Superior temporal gyrus (tissue), 1 donor: ENCODE measurements at regions not wholly inside any gene's neighbourhood (a gene's known extent, or its start where the extent isn't known, plus 50 kb on each side); places are given as distances from the start of the nearest gene placed in this dataset.
A peak's percentile ranks its signal among the peaks of the same experiment; 100 is the strongest.
"Not testable (repeated sequence)": the region's sequence is repeated elsewhere in the genome, so short reads cannot be mapped to it uniquely, and the experiment has no call there.

Experiments
- DNase-seq: peaks from one replicate; pipeline ENCODE4 v3.0.0-alpha.2; 2016; ENCODE audit errors: extremely low spot score

DNA sequence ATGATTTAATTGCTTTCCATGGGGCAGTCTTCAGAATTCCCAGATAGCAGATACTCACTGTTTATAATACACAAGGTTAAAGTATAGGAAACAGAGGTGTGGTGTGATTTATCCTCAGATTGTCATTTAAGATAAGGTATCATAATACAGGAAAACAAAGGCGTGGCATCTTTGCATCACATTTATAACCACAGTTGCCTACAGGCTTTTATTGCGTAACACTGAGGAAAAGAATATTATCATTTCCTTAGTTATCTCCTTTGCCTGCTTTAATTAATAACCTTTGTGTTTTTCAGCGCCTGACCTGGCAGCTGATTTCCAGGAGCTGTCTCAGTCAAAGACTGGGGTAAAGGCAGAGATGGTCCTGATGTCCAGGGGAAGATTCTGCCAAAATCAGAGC lies 68.8 kb downstream of the SSX7 start:
- DNase-seq: no peak

DNA sequence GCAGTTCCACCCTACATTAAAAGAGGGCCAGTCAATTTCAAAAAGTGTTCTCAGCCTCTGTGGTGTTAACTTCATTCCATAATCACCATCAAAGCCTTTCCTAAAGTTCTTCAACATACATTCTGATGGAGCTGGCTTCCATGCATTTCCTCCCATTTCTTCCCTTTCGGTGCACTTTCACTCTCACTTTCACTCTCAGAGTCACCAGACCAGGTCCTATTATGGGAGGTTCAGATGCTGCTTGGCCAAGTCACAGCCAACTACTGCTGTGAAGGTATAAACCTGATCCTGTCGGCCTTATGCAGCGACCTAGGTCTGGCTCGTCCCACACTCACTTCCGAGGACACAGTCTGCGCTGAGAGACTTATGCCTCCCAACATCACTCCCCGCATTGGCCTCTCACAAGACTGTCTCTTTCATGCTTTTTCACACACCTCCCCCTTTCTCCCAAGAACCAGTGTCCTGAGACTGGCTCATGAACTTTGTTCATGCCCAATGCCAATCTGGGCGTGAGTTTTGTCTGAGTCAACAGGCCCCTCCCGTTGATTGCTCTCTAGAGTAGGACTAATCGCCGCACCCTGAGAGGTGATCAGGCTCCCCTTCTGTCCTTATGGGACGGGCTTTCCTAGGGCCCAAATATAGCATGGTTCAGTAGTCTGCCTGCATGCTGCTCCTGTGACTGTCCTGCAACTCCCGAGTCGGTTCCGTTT lies 60.8 kb upstream of the XAGE1B start:
- no peak for DNase-seq

DNA sequence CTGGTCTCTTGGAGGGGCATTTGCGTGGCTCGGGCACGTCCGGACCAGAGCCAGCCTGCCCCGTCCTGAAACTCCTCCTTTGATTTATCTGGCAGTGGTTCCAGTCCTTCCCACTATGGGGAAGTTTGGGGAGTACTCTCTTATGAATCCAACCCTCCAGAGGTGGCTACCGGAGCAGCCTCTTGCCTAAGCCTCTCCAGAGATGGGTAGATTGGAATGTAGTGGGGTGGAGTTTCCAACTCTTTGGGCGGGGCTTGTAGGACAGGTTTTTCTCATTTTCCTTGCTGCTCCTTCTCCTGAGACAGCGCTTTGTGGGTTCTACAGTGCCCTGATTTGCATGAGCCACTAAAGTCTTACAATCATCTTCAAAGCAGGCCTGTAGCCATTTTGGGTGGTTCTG lies 60.1 kb upstream of the XAGE1B start:
- DNase-seq: no peak

DNA sequence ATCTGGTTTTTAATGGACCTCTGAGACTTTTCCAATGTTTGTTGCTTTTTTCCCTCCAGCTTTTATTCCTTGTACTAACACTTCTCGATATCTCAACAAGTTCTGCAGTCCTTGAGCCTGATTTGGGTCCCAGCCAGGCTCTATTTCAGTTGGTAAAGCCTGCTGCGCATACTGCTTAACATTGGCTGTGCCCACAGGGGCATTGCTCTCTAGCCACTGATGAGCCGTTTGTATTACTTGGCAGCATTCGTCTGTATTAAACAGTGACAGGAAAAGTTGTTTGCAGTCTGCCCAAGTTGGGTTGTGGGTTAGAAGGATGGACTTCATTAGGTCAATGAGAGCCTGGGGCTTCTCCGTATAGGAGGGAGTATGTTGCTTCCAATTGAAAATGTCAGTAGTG lies 59.6 kb upstream of the XAGE1B start:
- DNase-seq: no peak

DNA sequence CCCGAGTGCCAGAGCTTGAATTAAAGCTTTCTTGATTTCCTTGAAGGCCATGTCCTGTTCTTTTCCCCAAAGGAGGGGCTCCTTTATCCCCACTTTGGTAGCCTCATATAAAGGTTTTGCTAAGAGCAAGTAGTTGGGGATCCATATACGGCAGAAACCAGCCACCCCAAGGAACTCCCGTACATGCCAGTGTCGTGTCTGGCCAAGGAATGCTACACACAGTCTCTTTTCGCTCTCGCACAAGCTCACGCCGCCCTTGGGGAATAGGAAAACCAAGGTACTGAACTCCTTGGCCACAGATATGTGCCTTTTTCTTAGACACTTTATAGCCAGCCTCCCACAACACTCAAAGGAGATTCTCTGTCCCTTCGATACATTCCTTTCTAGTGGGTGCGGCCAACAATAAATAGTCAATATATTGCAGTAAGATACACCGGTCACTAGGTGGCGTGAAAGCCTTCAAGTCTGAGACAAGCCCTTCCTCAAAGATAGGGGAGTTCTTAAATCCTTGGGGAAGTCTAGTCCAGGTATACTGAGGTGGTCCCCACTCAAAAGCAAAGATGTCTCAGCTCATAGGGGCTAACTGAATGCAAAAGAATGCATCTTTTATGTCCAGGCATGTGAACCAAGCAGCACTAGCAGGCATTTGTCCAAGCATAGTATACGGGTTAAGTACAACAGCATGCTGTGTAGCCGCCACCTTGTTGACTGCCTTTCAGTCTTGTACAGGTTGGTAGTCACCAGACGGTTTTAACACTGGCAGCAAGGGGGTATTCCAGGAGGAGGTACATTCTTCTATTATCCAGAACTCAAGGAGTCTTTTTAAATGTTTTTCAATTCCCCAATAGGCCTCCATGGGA lies 57.8 kb upstream of the XAGE1B start:
- DNase-seq: peak; percentile 65

DNA sequence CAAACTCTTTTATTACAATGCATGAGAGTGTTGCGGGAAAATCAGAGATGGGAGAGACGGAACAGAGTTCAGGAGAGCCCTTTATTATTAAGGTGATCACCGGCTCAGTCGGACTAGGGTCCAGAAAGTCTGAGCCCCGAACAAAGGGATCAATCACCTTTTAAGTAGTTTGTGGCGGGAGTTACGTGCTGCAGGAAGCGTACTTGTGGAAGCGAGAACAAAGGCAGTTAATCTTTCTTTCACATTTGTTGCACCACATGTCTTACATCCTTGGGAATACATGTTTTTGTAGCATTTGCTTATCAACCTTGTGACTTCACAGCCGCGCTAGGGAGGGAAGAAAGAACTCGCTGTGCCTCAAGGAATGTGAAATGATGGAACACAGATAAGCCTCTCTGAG lies 51.3 kb upstream of the XAGE1B start:
- DNase-seq: not testable (repeated sequence)
